Nucleus accumbens (tissue), 56 donors: ENCODE measurements at regions not wholly inside any gene's neighbourhood (a gene's known extent, or its start where the extent isn't known, plus 50 kb on each side); places are given as distances from the start of the nearest gene placed in this dataset.

Experiments
- DNase-seq, 56 donors: peaks; one replicate each; lab custom pipeline; 2025; lab: John Stamatoyannopoulos, UW

DNA sequence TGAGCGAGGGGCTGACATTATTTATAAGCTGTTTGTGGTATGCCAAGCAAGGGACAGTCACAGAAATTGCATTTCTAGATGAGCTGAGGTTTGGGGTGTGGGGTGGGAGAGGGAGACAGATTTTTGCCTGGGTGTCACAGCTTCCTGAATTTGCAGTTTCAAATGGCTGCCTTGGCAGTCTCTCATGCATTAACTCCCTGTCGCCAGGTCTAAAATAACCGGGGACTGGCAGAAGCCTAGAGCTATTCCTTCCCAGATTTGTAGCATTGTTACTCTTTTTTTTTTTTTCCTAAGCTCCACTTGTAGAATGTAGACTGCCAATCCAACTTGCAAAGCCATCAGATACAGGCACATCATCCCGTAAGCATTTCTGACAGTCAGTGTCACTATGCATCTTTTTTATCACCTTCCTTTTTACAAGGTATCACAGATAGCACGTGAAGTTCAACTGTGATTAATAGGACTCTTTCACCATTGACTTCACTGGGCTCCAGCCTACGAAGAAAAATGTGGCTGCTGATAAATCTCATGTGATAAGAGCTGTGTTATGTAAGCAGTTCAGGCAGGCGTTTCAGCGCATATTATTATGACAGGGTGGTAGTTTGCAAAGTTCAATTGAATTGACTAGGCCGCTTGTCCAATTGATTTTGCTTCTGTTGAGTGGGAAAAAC lies 130.7 kb upstream of the CELF2 start:
- no peak for DNase-seq

DNA sequence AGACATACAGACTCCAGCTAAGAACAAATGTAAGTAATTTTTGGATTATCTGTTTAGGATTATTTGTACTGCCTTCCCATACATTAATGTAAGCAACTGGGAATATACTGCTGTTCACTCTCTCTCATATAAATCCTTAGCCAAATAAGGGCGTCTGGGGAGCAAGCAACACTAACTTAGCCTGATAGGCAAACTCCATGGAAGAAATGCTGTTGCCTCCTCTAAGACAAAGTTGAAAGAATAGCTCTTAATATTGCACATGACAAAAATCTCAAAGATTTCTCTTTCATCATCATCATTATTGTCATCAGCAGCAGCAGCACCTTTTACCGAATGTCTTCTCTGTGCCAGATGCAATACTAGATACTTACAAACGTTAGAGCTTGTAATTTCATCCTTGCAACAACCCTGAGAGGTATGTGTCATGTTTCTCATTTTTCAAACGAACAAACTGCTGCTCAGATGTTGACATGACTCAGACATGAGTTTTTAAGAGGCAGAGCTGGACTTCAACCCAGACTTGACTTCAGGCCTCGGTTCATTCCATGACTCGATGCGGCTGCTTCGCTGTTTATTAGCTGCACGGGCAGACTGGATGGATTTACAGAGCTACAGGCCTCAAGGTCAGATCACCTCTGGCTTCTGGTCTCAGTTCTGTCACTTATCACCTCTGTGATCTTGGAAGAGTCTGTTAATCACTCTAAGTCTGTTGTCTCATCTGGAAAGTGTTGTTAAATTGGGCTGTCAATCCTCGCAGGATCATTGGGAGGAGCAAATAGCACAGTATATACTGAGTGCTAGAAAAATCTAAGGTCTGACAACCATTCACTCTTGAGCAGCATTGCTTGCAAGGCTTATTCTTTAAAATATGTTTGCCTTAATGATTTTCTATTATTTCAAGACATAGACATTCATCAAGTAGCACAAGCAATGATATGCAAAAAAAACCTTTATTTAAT lies 126.3 kb upstream of the CELF2 start:
- DNase-seq = no peak

- no peak for DNase-seq
Measured at GRCh38 chr10:10892290-10892875, 125.3 kb upstream of the CELF2 start.

DNA sequence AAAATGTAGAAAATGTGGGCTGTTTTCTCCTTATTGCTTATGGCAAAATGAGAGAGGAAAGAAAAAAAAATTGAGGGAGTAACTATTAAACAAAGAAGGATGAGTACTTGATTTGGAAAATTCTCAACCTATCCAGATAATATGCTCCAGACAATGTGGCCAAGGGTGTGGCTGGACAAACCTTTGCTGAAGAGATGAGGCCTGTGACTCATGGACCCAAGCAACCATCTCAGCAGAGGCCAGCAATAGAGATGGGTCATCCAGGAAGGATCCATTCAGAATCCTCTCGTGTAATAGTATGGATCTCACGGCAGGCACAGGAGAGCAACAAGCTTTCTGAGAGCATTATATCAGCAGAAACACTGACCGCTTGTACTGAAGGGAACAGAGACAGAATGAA lies 120.3 kb upstream of the CELF2 start:
- no peak for DNase-seq

DNA sequence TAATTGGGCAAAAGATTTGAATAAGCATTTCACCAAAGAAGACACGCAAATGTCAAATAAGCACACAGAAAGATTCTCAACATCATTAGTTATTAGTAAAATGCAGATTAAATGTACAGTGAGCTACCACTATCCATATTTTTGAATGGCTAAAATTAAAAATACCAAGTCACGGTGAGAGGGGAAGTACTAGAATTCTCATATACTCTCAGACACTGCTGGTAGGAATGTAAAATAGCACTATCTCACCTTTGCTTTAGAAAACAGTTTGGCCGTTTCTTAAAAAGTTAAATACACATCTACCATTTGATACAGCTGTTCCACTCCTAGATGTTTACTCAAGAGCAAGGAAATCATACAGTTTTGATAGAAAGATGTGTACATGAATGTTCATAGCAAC lies 115.8 kb upstream of the CELF2 start:
- DNase-seq = no peak

DNA sequence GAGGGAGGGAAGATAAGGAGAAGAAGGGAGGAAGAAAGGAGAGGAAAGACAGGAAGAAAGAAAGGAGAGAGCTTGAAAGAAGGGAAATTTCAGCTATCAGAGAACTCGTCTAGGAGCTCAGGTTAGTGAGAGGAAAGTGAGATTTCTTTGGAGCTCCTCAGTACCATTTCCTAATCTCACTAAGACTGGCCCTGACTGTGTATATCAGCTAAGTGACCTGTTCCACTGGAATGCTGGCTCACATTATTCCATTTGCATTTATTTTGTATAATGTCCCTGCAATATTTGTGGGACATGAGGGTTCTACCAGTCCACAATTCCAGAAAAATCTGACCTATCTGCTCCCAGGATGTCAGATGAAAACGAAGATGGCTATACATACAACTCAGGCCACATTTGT lies 114.7 kb upstream of the CELF2 start:
- no peak for DNase-seq

DNA sequence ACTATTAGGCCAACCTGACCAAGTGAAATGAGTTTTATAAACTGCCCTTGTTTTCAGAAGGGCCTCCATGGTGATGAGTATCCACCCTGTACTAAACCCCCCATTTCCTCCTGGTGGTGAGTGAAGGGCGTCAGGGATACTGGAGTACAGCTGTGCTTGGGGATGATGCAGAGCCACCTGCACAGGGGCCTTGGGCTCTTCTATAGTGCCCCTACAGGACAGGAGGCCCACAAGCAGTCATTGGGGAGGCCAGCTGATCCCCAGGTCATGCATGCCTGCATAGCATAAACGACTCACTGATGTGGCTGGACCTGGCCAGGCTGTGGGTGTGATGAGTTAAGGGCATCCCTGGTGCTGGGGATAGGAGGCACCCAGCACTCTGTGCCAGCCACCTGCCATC lies 114.1 kb upstream of the CELF2 start:
- no peak for DNase-seq

GRCh38 chr10:10910634-10911033 lies 107.0 kb upstream of the CELF2 start:
- DNase-seq = no peak

DNA sequence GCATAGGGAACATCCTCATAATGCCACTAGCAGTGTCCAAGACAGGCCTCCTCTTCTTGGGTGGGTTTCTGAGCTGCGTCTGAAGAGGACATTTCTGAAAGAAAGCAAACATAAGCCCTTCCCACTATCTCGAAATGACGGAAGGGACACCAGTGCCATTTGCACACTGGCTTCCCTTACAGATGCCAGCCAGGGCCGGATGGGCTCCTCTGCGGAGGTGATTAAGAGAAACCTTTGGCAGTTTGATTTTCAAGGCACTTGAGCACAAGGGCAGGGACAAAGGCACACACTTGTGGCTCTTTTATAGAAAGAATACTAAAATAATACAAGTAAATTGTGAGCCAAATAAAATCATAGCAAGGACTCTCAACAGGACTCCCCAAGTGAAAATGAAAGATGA lies 106.6 kb upstream of the CELF2 start:
- DNase-seq = no peak

GRCh38 chr10:10911471-10911921 lies 106.2 kb upstream of the CELF2 start:
- DNase-seq = peak in 6 of 56 donors; percentile 1 to 15 (median 9)

- DNase-seq = peak in 11 of 56 donors; percentile 5 to 73 (median 19)
Measured at GRCh38 chr10:10914144-10914543, 103.5 kb upstream of the CELF2 start.

- DNase-seq = no peak
Measured at GRCh38 chr10:10915215-10915614, 102.5 kb upstream of the CELF2 start.

- no peak for DNase-seq
Measured at GRCh38 chr10:10917031-10917430, 100.6 kb upstream of the CELF2 start.

DNA sequence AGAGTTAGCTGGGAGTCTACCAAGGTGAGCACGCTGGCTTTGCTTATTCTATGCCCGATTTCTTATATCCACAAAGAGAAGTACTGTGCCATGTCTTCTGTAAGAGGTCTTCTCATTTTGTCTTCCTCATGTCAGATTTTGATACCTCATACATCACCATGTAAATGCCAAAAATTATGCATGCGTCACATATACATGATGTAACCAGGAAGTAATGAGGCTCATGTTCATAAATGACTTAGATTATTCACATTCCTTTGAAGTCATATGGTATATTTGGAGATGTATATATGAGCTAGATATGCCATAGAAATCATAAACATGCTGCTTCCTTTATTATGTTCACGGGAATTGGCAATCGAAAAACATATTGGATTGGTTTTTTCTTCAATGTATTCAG lies 97.7 kb upstream of the CELF2 start:
- no peak for DNase-seq

GRCh38 chr10:10921826-10922461 lies 95.7 kb upstream of the CELF2 start:
- peak in 1 of 56 donors; percentile 1 for DNase-seq

DNA sequence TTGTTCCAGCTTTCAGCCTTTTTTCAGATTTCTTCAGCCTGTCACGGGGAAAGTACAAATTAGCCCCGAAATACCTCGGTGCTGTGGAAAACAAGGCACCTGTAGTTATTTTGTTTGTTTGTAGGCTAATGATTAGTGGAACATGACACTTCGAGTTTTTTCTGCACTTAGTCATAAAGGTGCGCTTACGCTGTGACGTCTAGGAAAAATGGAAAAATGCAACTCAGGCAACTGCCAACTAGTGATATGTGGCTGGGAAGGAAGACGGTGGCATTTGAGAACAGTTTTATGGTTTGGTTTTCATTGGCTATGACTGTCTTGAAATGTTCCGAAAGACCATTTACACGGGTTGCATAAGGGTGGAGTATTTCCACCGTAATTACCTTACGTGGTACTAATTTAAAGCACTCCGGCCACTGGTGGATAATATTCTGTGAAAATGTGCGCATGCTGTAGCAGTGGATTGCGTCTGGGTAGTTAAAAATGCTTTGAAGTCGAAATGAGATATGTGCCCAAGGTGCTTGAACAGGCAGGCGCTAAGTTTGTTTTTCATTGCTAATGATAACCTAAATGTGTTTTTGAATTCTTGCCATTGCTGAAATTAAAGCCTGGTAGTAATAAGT lies 94.5 kb upstream of the CELF2 start:
- DNase-seq = no peak

- DNase-seq = no peak
Measured at GRCh38 chr10:10925667-10926066, 92.0 kb upstream of the CELF2 start.

- no peak for DNase-seq
Measured at GRCh38 chr10:10927608-10928007, 90.1 kb upstream of the CELF2 start.

DNA sequence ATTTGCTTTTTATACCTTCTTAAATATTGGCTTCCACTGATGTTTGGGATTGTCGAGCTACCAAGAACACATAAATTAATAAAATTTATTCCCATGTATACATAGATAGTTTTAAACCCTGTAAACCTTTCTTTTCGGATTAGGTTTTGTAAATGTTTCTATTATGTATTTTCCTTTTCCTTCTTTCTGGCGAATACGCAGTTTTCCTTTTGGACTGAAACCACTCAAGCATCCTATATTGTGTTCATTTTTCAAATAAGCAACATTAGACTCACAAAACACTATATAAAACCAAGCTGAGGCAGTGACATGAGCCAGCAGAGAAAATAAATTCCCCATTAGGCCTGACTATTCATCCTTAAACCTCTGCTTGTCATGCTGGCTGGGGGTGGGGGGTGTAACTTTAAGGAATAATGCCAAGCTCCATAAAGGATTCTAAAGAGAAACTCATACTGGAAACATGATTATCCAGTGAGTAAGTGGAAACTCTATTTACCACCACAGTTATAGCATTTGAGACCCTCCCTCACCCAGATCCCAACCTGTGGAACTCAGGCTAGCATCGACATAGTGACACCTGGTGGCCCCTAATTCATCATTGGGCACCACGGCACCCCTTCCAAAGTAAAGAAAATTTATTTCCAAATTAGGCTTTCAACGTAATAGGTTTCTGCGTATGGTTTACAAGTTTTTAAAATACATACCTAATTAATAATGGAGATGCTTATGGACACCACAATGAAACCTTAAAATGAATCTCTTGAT lies 86.5 kb upstream of the CELF2 start:
- no peak for DNase-seq

GRCh38 chr10:10935032-10935431 lies 82.6 kb upstream of the CELF2 start:
- DNase-seq = no peak
